OCI-LY1 (cell line): ENCODE measurements at regions not wholly inside any gene's neighbourhood (a gene's known extent, or its start where the extent isn't known, plus 50 kb on each side); places are given as distances from the start of the nearest gene placed in this dataset.

Experiments
- H2AFZ ChIP-seq: fragments of 200-600 bp; sonication (generic), shearing (Covaris generic); 2 replicates; pipeline ENCODE4 v1.6.0; 2014; ENCODE audit warnings: antibody characterized with exemption, mild to moderate bottlenecking, low read length
- H3F3A ChIP-seq: fragments of 200-600 bp; sonication (generic), shearing (Covaris generic); 2 replicates; pipeline ENCODE4 v1.6.0; 2014; ENCODE audit warnings: mild to moderate bottlenecking, antibody characterized with exemption, low read length, moderate library complexity; ENCODE audit not compliant: insufficient read depth
- H3K27ac ChIP-seq: fragments of 200-600 bp; sonication (generic); 2 replicates; pipeline ENCODE4 v1.5.1; 2014; ENCODE audit warnings: low read length, mixed run types, mild to moderate bottlenecking, low read depth; ENCODE audit not compliant: poor library complexity, severe bottlenecking
- H3K27me3 ChIP-seq: fragments of 200-600 bp; sonication (generic); 2 replicates; pipeline ENCODE4 v1.6.0; 2014; ENCODE audit warnings: antibody characterized with exemption, mild to moderate bottlenecking, low read length, moderate library complexity; ENCODE audit not compliant: insufficient read depth
- H3K36me3 ChIP-seq: fragments of 200-600 bp; sonication (generic); 2 replicates; pipeline ENCODE4 v1.6.1; 2014; ENCODE audit warnings: mild to moderate bottlenecking, antibody characterized with exemption, low read length, moderate library complexity, mixed read lengths; ENCODE audit not compliant: insufficient read depth
- H3K4me1 ChIP-seq: fragments of 200-600 bp; sonication (generic); 2 replicates; pipeline ENCODE4 v1.5.1; 2014; ENCODE audit warnings: mild to moderate bottlenecking, low read length, moderate library complexity; ENCODE audit not compliant: insufficient read depth, severe bottlenecking
- H3K4me2 ChIP-seq: fragments of 200-600 bp; sonication (generic), shearing (Covaris generic); 2 replicates; pipeline ENCODE4 v1.6.1; 2014; ENCODE audit warnings: low read length
- H3K4me3 ChIP-seq: fragments of 200-600 bp; sonication (generic); 2 replicates; pipeline ENCODE4 v1.5.1; 2014; ENCODE audit warnings: low read length, low read depth, mild to moderate bottlenecking, mixed read lengths; ENCODE audit not compliant: poor library complexity, severe bottlenecking
- H3K79me2 ChIP-seq: fragments of 200-600 bp; shearing (Covaris generic); 2 replicates; pipeline ENCODE4 v1.6.1; 2016; ENCODE audit warnings: mixed run types, low read length, mixed read lengths; ENCODE audit not compliant: insufficient read depth
- H3K9ac ChIP-seq: fragments of 200-600 bp; sonication (generic), shearing (Covaris generic); 2 replicates; pipeline ENCODE4 v1.6.1; 2014; ENCODE audit warnings: mild to moderate bottlenecking, low read length, mixed read lengths
- H3K9me2 ChIP-seq: fragments of 200-600 bp; sonication (generic), shearing (Covaris generic); 2 replicates; pipeline ENCODE4 v1.6.1; 2014; ENCODE audit warnings: low read depth, mild to moderate bottlenecking, low read length, mixed read lengths
- H3K9me3 ChIP-seq: fragments of 200-600 bp; shearing (Covaris generic); 2 replicates; pipeline ENCODE4 v1.6.1; 2014; ENCODE audit warnings: low read length, mixed read lengths
- H4K20me1 ChIP-seq: fragments of 200-600 bp; sonication (generic), shearing (Covaris generic); 2 replicates; pipeline ENCODE4 v1.6.0; 2016; ENCODE audit warnings: mild to moderate bottlenecking, low read length; ENCODE audit not compliant: insufficient read depth
- CTCF ChIP-seq: fragments of 200-600 bp; sonication (generic), shearing (Covaris generic); IDR thresholded peaks from 2 replicates; pipeline ENCODE4 v1.5.1; 2017; ENCODE audit warnings: mild to moderate bottlenecking, antibody characterized with exemption, low read length, moderate library complexity, mixed read lengths
- EZH2 ChIP-seq: fragments of 200-600 bp; sonication (generic), shearing (Covaris generic); IDR thresholded peaks from 2 replicates; pipeline ENCODE4 v1.8.0; 2017; ENCODE audit warnings: borderline replicate concordance, mixed run types, mild to moderate bottlenecking, antibody characterized with exemption, low read length, moderate library complexity, mixed read lengths

- H3F3A ChIP-seq = no peaks in the 10 kb centered on the region
- TF ChIP-seq CTCF (no peak), EZH2 (no peak)
- H3K4me3 ChIP-seq = no peak overlapping the region
- H3K27ac ChIP-seq = no peak overlapping the region
- H3K9me3 ChIP-seq = no peaks in the 10 kb centered on the region
- H3K36me3 ChIP-seq = no peaks in the 10 kb centered on the region
- H3K4me2 ChIP-seq = no peak overlapping the region
- no peak overlapping the region for H2AFZ ChIP-seq
- no peaks in the 10 kb centered on the region for H4K20me1 ChIP-seq
- H3K9ac ChIP-seq = no peak overlapping the region
- H3K27me3 ChIP-seq = no peaks in the 10 kb centered on the region
- no peaks in the 10 kb centered on the region for H3K4me1 ChIP-seq
- H3K9me2 ChIP-seq = no peaks in the 10 kb centered on the region
- no peaks in the 10 kb centered on the region for H3K79me2 ChIP-seq
Measured at GRCh38 chr12:74602881-74603672, 65.4 kb downstream of the ATXN7L3B start.

GRCh38 chr12:74608231-74608775 is 70.7 kb downstream of the ATXN7L3B start:
- no peaks in the 10 kb centered on the region for H3F3A ChIP-seq
- no peak overlapping the region for H3K9ac ChIP-seq
- no peaks in the 10 kb centered on the region for H3K9me2 ChIP-seq
- no peak overlapping the region for H3K4me2 ChIP-seq
- H3K9me3 ChIP-seq = no peaks in the 10 kb centered on the region
- H2AFZ ChIP-seq = no peak overlapping the region
- TF ChIP-seq CTCF (no peak), EZH2 (no peak)
- H3K79me2 ChIP-seq = no peaks in the 10 kb centered on the region
- no peaks in the 10 kb centered on the region for H3K36me3 ChIP-seq
- H3K27ac ChIP-seq = no peak overlapping the region
- H3K4me3 ChIP-seq = no peak overlapping the region
- H4K20me1 ChIP-seq = no peaks in the 10 kb centered on the region
- no peaks in the 10 kb centered on the region for H3K27me3 ChIP-seq
- H3K4me1 ChIP-seq = no peaks in the 10 kb centered on the region

GRCh38 chr12:74610711-74611110 is 73.1 kb downstream of the ATXN7L3B start:
- Histone ChIP-seq H4K20me1 (no peaks in the 10 kb centered on the region), H3K36me3 (no peaks in the 10 kb centered on the region), H3F3A (no peaks in the 10 kb centered on the region), H3K27ac (no peak overlapping the region), H3K4me2 (no peak overlapping the region), H3K4me1 (no peaks in the 10 kb centered on the region), H3K9ac (no peak overlapping the region), H3K27me3 (no peaks in the 10 kb centered on the region), H3K9me3 (no peaks in the 10 kb centered on the region), H3K4me3 (no peak overlapping the region), H2AFZ (no peak overlapping the region), H3K79me2 (no peaks in the 10 kb centered on the region), H3K9me2 (no peaks in the 10 kb centered on the region)
- TF ChIP-seq CTCF (no peak), EZH2 (no peak)
